Medulla oblongata (tissue), 1 donor: ENCODE measurements at regions not wholly inside any gene's neighbourhood (a gene's known extent, or its start where the extent isn't known, plus 50 kb on each side); places are given as distances from the start of the nearest gene placed in this dataset.

Experiments used
- DNase-seq: peaks from one replicate; pipeline ENCODE4 v3.0.0-alpha.2; 2015; ENCODE audit errors: extremely low spot score

GRCh38 chr18:51824746-51825145 is 515.3 kb upstream of the DCC start:
- no peak for DNase-seq

- no peak for DNase-seq
Measured at GRCh38 chr18:51833850-51834249, 506.1 kb upstream of the DCC start.

- DNase-seq = no peak
Measured at GRCh38 chr18:51848702-51849101, 491.3 kb upstream of the DCC start.

GRCh38 chr18:51852681-51853080 is 487.3 kb upstream of the DCC start:
- no peak for DNase-seq

DNA sequence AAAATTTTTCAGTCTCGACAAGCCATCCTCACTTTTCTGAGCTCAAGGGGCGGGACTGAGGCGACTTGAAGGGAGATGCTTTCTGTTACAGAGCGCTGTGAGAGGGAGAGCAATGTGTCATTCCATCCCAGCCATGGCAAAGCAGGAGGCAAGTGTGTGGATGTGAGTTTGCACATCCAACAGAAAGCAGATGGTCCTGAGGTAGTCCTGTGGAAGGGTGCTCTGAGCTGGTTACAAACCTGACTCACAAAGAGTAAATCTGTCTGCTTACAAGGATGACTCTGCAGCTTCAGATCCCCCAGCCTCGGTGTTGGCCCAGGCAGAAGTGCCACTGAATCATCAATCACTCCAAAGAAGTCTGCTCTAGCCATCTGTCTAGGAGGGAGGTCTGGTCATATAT is 482.0 kb upstream of the DCC start:
- DNase-seq = no peak

- DNase-seq = no peak
Measured at GRCh38 chr18:51861046-51861445, 479.0 kb upstream of the DCC start.

GRCh38 chr18:51862051-51862715 is 477.8 kb upstream of the DCC start:
- DNase-seq = no peak

DNA sequence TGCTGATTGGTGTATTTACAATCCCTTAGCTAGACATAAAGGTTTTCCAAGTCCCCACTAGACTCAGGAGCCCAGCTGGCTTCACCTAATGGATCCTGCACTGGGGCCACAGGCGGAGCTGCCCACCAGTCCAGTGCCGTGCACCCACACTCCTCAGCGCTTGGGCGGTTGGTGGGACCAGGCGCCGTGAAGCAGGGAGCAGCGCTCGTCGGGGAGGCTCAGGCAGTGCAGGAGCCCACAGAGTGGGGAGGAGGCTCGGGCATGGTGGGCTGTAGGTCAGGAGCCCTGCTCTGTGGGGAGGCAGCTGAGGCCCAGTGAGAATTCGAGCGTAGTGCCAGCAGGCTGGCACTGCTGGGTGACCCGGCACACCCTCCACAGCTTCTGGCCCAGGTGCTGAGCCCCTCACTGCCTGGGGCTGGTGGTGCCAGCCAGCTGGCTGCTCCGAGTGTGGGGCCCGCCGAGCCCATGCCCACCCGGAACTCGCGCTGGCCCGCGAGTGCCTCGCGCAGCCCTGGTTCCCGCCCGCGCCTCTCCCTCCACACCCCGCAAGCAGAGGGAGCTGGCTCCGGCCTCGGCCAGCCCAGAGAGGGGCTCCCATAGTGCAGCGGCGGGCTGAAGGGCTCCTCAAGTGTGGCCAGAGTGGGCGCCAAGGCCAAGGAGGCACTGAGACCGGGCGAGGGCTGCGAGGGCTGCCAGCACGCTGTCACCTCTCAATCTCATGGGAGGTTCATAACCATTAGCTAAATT is 475.6 kb upstream of the DCC start:
- no peak for DNase-seq

DNA sequence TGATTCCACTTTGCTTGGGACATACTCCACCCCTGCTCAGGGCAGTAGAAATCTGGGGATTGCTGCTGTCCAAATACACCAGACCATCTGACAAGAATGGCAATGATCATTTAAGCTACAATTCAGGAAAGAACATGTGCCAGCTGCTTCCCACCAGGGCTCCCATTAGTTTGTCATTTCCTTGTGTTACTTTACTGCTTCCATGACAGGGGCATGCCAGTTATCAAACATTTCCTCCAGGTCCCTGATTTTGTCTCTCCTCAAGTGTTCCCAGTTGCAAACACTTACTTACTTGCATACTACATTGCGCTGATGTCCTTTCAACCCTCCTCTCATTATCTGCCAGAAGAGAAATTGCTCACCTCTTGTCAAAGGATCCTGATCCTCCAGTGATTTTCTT is 474.5 kb upstream of the DCC start:
- DNase-seq = no peak

DNA sequence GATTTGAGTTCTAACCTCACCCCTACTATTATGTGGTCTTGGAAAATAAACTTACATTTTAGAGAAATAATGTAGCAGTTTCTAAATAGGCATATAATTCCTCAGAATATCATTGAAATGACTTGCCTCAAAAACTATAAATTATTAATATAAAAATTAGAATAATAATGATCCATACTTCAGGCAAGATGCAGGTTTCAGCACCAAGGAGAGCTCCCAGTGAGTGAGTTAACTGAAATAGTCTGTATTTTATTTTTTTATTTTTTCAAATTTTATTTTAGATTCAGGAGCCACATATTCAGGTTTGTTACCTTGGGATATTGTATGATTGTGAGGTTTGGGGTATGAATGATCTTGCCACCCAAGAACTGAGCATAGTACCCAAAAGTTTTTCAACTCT is 472.2 kb upstream of the DCC start:
- no peak for DNase-seq

DNA sequence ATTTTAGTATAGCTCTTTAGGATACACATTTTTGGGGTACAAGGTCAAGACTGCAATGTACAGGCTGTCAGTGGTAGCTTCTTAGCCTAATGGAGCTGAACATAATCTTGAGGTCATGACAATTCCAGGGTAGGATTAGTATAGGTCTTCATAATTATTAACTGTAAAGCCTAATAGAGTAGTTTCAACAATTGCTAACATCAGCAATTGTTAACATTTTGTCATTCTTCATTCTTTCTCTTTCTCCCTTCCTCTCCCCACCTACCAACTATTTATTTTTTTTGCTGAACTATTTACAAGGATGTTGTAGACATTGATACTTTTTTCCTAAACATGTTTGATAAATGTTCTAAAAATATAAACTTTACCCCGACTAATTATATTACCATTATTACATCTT is 461.3 kb upstream of the DCC start:
- DNase-seq = no peak

DNA sequence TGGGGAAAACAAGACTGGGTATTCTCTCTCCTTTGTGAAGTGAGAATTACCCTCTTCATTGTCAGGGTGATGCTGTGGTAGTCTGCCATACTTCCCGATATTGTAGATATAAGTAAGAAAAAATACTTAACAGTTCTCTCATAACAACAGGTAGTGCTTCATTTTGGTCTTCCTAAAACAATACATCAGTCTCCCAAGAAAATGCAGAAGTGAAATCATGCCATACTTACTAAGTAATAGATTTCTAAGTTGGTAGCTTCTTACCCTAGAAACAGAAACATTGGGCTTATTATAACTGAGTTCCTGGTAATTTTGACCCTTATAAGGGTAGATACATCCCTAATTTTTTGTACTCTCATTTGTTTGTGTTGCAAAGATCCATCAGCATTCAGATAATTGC is 460.7 kb upstream of the DCC start:
- no peak for DNase-seq

DNA sequence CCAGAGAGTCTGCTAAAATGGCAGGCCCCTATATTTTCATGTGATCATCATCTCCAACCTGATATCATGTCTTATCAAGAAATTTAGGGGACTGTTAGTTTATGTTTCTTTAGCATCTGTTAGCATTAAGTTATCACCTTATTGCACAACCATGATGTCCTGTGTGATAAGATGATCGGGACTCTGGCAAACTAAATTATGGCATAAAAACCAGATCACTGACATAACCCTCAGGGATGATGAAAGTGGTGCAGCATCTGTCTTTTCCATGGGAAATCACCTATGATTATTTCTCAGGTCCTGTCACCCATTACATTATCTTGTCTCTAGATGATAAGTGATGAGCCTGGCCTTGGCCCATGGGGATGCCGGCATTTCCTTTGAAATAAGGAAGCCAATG is 458.6 kb upstream of the DCC start:
- no peak for DNase-seq

DNA sequence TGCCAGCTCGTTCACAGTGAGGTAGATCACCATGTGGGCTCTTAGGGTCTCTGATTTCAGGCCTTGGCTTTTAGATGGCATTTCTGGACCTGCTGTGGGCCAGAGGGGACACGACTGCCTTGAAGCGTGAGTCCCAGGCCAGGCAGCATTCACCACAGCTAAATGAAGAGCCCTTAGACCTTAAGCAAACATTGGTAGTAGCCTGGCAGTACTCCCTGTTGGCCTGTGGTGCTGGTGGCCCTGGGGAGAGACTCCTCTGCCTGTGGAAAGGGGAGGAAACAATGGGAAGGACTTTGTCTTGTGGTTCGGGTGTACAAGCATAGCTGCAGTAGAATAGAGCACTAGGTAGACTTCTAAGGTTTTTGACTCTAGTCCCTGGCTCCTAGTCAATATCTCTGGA is 456.0 kb upstream of the DCC start:
- DNase-seq = no peak

- DNase-seq = no peak
Measured at GRCh38 chr18:51890762-51891161, 449.2 kb upstream of the DCC start.

- DNase-seq = no peak
Measured at GRCh38 chr18:51891876-51892275, 448.1 kb upstream of the DCC start.

DNA sequence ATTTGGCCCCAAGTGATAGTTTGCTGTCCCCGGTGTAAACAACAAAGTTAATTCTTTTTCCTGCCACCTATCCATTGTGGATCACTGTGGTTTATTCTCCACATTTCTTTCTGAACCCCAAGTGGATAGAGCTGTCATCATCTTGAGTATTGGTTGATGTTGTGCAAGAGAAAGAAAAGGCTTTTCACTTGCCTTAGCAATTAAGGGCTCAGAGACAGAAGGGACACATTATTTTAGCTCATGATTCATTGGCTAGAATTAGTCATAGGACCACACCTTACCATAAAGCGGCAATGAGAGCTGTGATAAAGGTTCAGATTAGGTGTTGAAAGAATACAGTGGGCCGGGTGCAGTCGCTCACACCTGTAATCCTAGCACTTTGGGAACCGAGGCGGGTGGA is 442.1 kb upstream of the DCC start:
- DNase-seq = no peak

DNA sequence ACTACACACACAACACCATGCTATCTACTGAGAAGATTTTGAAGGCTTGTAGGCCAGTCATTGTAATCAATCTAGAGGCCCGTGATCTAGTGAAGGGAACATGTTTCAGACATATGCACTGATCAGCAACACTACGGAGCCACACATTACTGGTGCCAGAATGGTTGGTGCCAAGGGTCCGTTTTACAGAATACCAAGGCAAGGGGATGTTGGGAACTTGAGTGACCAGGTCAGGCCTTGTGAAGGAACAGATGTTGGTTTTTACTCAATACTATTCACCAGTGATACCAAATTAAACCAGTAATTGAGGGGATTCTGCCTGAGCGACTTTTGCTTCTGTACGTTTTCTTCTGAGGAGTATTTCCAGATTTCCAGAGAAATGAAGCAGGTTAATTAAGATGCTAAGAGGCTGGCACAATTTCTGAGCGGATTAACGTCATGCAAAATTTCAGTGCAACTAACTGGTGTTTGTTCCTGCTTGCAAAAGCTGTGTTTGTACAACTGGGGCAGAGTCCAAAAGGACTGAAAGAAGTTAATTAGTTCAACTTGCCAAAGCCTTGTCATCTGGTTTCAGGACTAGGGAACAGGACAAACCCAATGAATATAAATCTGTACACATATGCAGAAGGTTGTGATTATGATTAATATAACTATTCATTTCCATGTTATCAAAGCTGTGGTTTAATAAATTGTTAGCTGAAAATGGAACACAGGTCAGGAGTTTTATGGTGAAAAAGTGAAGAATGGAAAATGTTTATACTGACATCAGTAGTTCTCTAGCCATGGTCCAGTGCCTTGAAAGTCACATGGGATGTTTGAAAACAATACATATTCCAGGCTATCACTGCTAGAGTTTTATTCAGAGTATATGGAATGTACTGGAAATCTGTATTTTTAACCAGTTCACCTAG is 432.1 kb upstream of the DCC start:
- no peak for DNase-seq

DNA sequence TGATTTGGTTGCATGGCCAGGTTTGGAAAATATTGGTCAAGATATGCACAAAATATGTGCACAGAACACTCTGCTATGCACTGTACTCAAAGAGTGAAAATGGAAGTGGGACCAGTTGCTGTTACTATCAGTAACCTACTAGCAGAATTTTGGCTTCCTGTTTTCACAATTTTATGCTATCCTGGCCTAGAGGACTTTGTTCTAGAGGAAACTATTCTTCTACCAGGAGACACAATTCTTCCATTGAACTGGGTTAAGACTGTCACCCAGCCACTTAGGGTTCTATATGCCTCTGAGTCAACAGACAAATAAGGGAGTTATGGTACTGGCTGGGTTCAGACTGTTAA is 431.4 kb upstream of the DCC start:
- DNase-seq = no peak

DNA sequence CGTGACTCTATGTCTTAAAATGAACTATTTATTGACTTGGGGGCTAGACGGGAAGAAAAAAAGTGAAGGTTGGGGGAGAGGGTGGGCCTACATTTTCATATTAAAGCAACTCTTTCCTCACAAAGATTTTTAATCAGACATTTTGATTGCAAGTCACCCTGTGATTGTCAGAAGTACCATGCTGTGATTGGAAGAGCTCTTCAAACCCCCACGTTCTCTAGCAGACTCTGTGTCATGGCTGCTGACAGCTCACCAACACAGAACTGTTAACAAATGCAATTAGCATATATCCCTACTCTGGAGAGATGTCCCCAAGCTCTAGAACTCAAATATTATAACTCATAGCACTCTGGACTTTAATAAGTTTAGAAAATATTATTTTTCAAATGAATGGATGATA is 428.4 kb upstream of the DCC start:
- no peak for DNase-seq

DNA sequence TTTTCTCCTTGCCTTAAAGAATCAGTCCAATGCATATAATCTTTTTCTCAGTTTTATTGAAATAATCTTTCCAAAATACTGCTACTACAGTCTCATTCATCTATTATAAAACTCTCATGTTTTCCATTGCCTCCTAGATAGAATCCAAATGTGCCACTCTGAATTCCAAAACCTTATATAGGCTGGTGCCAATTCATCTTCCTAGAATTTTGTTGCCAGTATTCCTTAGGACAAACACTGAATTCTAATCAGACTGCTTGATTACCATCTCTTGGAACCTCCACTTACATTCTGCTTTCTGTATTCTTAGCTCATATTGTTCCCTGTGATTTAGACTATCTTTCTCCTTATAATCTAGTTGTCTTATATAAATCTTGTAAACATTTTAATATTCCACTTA is 427.6 kb upstream of the DCC start:
- DNase-seq = no peak

DNA sequence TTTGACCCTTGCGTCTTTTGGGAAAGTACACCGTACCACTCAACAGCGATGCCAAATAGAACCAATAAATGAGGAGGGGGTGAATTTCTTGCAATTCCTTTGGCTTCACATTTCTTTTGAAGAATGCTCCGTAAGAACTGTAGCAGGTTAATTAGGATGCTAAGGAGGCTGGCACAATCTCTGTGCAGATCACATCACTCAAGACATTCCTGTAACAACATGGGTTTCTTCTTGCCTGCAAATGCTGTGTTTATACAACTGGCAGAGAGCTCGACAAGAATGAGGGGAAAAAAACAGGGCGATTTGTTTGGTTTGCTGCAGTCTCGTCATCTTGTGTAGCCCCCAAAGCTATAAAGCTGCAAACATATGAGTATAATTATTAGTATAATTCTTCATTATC is 424.8 kb upstream of the DCC start:
- no peak for DNase-seq

DNA sequence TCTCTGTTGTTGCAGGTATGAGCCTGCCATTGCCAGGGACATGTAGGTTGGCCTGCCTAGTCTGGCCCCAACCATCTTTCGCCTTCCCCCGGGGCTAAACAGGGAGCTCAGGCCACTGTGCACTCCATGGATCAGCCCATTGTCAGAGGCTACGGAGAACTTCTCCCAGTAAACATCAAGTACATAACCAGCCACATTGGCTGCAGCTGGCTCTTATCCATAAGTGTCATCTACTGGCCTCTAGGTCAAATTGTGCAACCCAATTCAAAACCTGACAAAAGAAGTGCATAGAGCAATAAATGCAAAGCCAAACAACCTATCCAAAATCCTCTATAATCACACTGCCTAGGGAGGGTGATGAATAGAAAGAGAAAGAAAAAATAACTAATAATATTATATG is 418.1 kb upstream of the DCC start:
- no peak for DNase-seq
